Liver (tissue), 3 donors: ENCODE measurements at regions not wholly inside any gene's neighbourhood (a gene's known extent, or its start where the extent isn't known, plus 50 kb on each side); places are given as distances from the start of the nearest gene placed in this dataset.
A peak's percentile ranks its signal among the peaks of the same experiment; 100 is the strongest.

ENCODE experiments used
- GABPA ChIP-seq, 2 donors: IDR thresholded peaks in 1 of 2; conservative IDR thresholded peaks in 1 of 2; 2 replicates each; pipeline ENCODE4 v1.6.1; 2016; ENCODE audit warnings: antibody characterized with exemption in 2 of 2, mild to moderate bottlenecking in 1 of 2, moderate library complexity in 1 of 2
- HNF4A ChIP-seq, 2 donors: conservative IDR thresholded peaks; 2 replicates each; pipeline ENCODE4 v1.6.1; 2016; ENCODE audit warnings: antibody characterized with exemption in 2 of 2, mild to moderate bottlenecking in 2 of 2
- RAD21 ChIP-seq, 2 donors: IDR thresholded peaks; 2 replicates each; pipeline ENCODE4 v1.6.1; 2016; ENCODE audit warnings: antibody characterized with exemption in 2 of 2, mild to moderate bottlenecking in 2 of 2
- SP1 ChIP-seq: IDR thresholded peaks from 2 replicates; pipeline ENCODE4 v1.6.1; 2018; ENCODE audit warnings: antibody characterized with exemption, mild to moderate bottlenecking
- YY1 ChIP-seq: IDR thresholded peaks from 2 replicates; pipeline ENCODE4 v1.6.1; 2016; ENCODE audit warnings: antibody characterized with exemption, mild to moderate bottlenecking
- TF ChIP-seq, protein P1 (sequence below): fragments of 150-350 bp; IDR thresholded peaks from 2 replicates; pipeline ENCODE4 v1.5.1; 2017; ENCODE audit warnings: improper control_type of control experiment, low read depth, low read length; ENCODE audit not compliant: missing input control
- TF ChIP-seq, protein P2 (sequence below): IDR thresholded peaks from 2 replicates; pipeline ENCODE4 v1.6.1; 2016; ENCODE audit warnings: antibody characterized with exemption
- donor health status: healthy.
- donor health status: healthy.

DNA sequence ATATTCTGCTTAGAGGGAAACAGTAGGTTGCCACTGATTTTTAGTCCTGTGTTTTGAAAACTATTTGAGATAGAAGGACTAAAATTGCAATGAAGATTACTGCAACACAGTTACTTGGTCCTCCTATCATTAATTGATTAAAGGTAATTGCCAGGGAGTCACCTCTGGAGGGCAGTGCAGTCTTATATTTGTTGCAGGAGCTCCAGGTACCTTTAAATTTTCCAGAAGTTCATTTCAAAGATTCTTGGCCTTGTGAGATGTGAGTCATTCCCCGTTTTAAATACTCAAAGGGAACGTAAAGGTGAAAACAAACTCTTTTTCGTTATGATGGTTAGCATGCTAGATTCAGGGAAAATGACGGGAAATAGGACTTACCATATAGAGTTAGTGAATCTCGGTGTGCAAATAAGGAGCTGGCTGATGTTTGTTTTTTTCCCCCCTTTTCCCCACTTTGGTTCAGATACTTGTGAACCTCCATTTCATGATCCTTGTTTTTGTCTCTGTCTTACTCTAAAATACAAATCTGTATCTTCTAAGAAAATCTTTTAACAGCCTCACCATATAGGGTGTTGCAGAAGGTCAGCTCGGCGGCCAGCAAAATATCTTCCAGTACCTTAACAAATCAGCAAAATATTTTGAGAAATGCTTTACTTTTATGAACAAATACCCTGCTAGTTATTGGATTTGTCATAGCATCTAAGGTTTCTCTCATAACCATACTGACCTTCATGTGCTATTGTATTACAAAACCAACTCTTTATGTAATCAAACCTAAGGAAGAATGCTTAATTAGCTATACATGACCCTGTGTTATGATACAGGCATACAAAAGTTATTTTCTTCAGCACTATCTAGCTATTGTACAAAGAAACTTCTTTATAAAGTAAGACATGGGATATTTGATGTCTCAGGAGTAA is 143.0 kb upstream of the HDAC9 start:
- no peak for TF ChIP-seq GABPA (IDR thresholded peaks at IDR 0.05 in 1 of 2, conservative IDR thresholded peaks at IDR 0.05 in 1 of 2)
- TF ChIP-seq, protein P1, sequence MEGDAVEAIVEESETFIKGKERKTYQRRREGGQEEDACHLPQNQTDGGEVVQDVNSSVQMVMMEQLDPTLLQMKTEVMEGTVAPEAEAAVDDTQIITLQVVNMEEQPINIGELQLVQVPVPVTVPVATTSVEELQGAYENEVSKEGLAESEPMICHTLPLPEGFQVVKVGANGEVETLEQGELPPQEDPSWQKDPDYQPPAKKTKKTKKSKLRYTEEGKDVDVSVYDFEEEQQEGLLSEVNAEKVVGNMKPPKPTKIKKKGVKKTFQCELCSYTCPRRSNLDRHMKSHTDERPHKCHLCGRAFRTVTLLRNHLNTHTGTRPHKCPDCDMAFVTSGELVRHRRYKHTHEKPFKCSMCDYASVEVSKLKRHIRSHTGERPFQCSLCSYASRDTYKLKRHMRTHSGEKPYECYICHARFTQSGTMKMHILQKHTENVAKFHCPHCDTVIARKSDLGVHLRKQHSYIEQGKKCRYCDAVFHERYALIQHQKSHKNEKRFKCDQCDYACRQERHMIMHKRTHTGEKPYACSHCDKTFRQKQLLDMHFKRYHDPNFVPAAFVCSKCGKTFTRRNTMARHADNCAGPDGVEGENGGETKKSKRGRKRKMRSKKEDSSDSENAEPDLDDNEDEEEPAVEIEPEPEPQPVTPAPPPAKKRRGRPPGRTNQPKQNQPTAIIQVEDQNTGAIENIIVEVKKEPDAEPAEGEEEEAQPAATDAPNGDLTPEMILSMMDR = peak; percentile 59
- TF ChIP-seq, protein P2, sequence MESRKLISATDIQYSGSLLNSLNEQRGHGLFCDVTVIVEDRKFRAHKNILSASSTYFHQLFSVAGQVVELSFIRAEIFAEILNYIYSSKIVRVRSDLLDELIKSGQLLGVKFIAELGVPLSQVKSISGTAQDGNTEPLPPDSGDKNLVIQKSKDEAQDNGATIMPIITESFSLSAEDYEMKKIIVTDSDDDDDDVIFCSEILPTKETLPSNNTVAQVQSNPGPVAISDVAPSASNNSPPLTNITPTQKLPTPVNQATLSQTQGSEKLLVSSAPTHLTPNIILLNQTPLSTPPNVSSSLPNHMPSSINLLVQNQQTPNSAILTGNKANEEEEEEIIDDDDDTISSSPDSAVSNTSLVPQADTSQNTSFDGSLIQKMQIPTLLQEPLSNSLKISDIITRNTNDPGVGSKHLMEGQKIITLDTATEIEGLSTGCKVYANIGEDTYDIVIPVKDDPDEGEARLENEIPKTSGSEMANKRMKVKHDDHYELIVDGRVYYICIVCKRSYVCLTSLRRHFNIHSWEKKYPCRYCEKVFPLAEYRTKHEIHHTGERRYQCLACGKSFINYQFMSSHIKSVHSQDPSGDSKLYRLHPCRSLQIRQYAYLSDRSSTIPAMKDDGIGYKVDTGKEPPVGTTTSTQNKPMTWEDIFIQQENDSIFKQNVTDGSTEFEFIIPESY = no peak
- TF ChIP-seq HNF4A (conservative IDR thresholded peaks at IDR 0.05) = no peak
- TF ChIP-seq SP1 = no peak
- peak; percentile 72 to 76 for TF ChIP-seq RAD21 (IDR thresholded peaks at IDR 0.05)
- TF ChIP-seq YY1 = no peak
